A549 (cell line): ENCODE measurements at regions not wholly inside any gene's neighbourhood (a gene's known extent, or its start where the extent isn't known, plus 50 kb on each side); places are given as distances from the start of the nearest gene placed in this dataset.

Experiments used
- ATAC-seq, 2 experiments: fragments of 200-7000 bp in 1 of 2; fragments of >200 bp in 1 of 2; cut with Nextera tagmentation in 1 of 2; cut with Tn5 transposase in 1 of 2; 3 replicates each; pipeline versions ENCODE4 v1.8.0 to v1.9.1; 2018 to 2020; ENCODE audit warnings: mild to moderate bottlenecking in 1 of 2, moderate library complexity in 1 of 2
- CTCF ChIA-PET: fragments of 300-600 bp; sonication (Branson Sonifier 250); formaldehyde crosslinking; extraction: SDS; loops from one replicate; lab custom pipeline; 2021; ENCODE audit warnings: antibody characterized with exemption, inconsistent platforms; lab: Yijun Ruan, JAX
- POLR2A ChIA-PET: fragments of 350-600 bp; formaldehyde crosslinking; extraction: SDS; loops from one replicate; lab custom pipeline; 2021; ENCODE audit warnings: antibody characterized with exemption, inconsistent platforms; lab: Yijun Ruan, JAX
- DNase-seq, 2 experiments: peaks; one replicate each; pipeline versions ENCODE4 v3.0.0 to v3.0.0-alpha.2; 2011 to 2016; ENCODE audit warnings: low read depth in 1 of 2, low spot score in 1 of 2
- FAIRE-seq: peaks from 2 replicates; lab custom pipeline; 2011; peaks lifted over from hg19 to GRCh38; lab: Jason Lieb, UNC
- H3K27ac ChIP-seq, 2 experiments: fragments of >200 bp; sonication (Bioruptor Twin); formaldehyde crosslinking; 3 replicates each; pipeline ENCODE4 v1.5.1; 2016 to 2017
- H3K4me1 ChIP-seq: fragments of >200 bp; sonication (Bioruptor Twin); formaldehyde crosslinking; 3 replicates; pipeline ENCODE4 v1.6.1; 2016
- H3K4me2 ChIP-seq: fragments of >200 bp; sonication (Bioruptor Twin); formaldehyde crosslinking; 3 replicates; pipeline ENCODE4 v1.6.1; 2016
- H3K4me3 ChIP-seq: fragments of >200 bp; sonication (Bioruptor Twin); formaldehyde crosslinking; 3 replicates; pipeline ENCODE4 v1.5.1; 2016
- H3K9me3 ChIP-seq: fragments of >200 bp; sonication (Bioruptor Twin); formaldehyde crosslinking; 3 replicates; pipeline ENCODE4 v1.6.1; 2016
- BCL3 ChIP-seq: fragments of >200 bp; sonication (Bioruptor Twin); formaldehyde crosslinking; IDR thresholded peaks from 3 replicates; pipeline ENCODE4 v1.6.1; 2016
- BHLHE40 ChIP-seq: IDR thresholded peaks from 2 replicates; pipeline ENCODE4 v1.6.1; 2012; ENCODE audit warnings: low read depth, low read length, inconsistent platforms
- CBX2 ChIP-seq: fragments of 200-600 bp; sonication (generic); IDR thresholded peaks from 2 replicates; pipeline ENCODE4 v1.6.1; 2016; ENCODE audit warnings: low read depth, mild to moderate bottlenecking, borderline replicate concordance
- CHD2 ChIP-seq: fragments of 150-350 bp; IDR thresholded peaks from 2 replicates; pipeline ENCODE4 v1.6.1; 2014; ENCODE audit warnings: low read length; ENCODE audit not compliant: partially characterized antibody
- E2F6 ChIP-seq: IDR thresholded peaks from 2 replicates; pipeline ENCODE4 v1.6.1; 2012; ENCODE audit warnings: low read depth, borderline replicate concordance
- GATA3 ChIP-seq: IDR thresholded peaks from 2 replicates; pipeline ENCODE4 v1.6.1; 2012; ENCODE audit warnings: borderline replicate concordance
- HDAC2 ChIP-seq: fragments of 200-600 bp; sonication (generic); IDR thresholded peaks from 2 replicates; pipeline ENCODE4 v1.6.1; 2016
- HEYL ChIP-seq: fragments of 250-450 bp; sonication (Bioruptor Pico); IDR thresholded peaks from 2 replicates; pipeline ENCODE4 v1.8.0; 2021; ENCODE audit warnings: mild to moderate bottlenecking, moderate library complexity
- HMGXB4 ChIP-seq: fragments of 250-450 bp; sonication (Bioruptor Pico); IDR thresholded peaks from 2 replicates; pipeline ENCODE4 v1.5.0; 2021; ENCODE audit warnings: mild to moderate bottlenecking, moderate library complexity, borderline replicate concordance
- HOXA7 ChIP-seq: fragments of 250-450 bp; sonication (Bioruptor Pico); IDR thresholded peaks from 2 replicates; pipeline ENCODE4 v1.5.0; 2020; ENCODE audit warnings: mild to moderate bottlenecking, moderate library complexity
- JUNB ChIP-seq: fragments of >200 bp; sonication (Bioruptor Twin); formaldehyde crosslinking; IDR thresholded peaks from 2 replicates; pipeline ENCODE4 v1.6.1; 2016
- KDM1A ChIP-seq: fragments of 200-600 bp; sonication (generic); IDR thresholded peaks from 2 replicates; pipeline ENCODE4 v1.6.1; 2016; ENCODE audit warnings: low read depth, mild to moderate bottlenecking
- KDM5A ChIP-seq: fragments of 200-600 bp; sonication (generic); IDR thresholded peaks from 2 replicates; pipeline ENCODE4 v1.6.1; 2016; ENCODE audit warnings: antibody characterized with exemption, mild to moderate bottlenecking
- MAFK ChIP-seq: fragments of 450-650 bp; IDR thresholded peaks from 2 replicates; pipeline ENCODE4 v1.6.1; 2014; ENCODE audit not compliant: partially characterized antibody
- NFE2L2 ChIP-seq: fragments of 150-350 bp; conservative IDR thresholded peaks from 2 replicates; pipeline ENCODE4 v1.6.1; 2014; ENCODE audit warnings: low read length
- NPAS2 ChIP-seq: fragments of 250-450 bp; sonication (Bioruptor Pico); IDR thresholded peaks from 2 replicates; pipeline ENCODE4 v1.8.0; 2022; ENCODE audit warnings: mild to moderate bottlenecking, moderate library complexity, borderline replicate concordance
- NR3C1 ChIP-seq: fragments of >200 bp; sonication (Bioruptor Twin); formaldehyde crosslinking; IDR thresholded peaks from 3 replicates; pipeline ENCODE4 v1.6.1; 2017
- PBX3 ChIP-seq: IDR thresholded peaks from 2 replicates; pipeline ENCODE4 v1.6.1; 2012
- RAD21 ChIP-seq, 2 experiments: fragments of >200 bp in 1 of 2; sonication (Bioruptor Twin) in 1 of 2; formaldehyde crosslinking in 1 of 2; IDR thresholded peaks in 1 of 2; conservative IDR thresholded peaks in 1 of 2; 2 replicates in 1 of 2; 3 replicates in 1 of 2; pipeline ENCODE4 v1.6.1; 2012 to 2018; ENCODE audit warnings: inconsistent platforms in 1 of 2
- SREBF2 ChIP-seq: fragments of 450-650 bp; IDR thresholded peaks from 2 replicates; pipeline ENCODE4 v1.6.1; 2014; ENCODE audit warnings: mild to moderate bottlenecking, moderate library complexity
- USF2 ChIP-seq: fragments of 450-650 bp; IDR thresholded peaks from 2 replicates; pipeline ENCODE4 v1.6.1; 2014; ENCODE audit warnings: antibody characterized with exemption
- ZFP36 ChIP-seq: fragments of 450-650 bp; IDR thresholded peaks from 2 replicates; pipeline ENCODE4 v1.6.1; 2014; ENCODE audit warnings: borderline replicate concordance; ENCODE audit not compliant: partially characterized antibody
- ZNF302 ChIP-seq: fragments of 250-450 bp; sonication (Bioruptor Pico); IDR thresholded peaks from 2 replicates; pipeline ENCODE4 v1.9.0; 2021; ENCODE audit warnings: inconsistent platforms, mild to moderate bottlenecking, moderate library complexity
- WGBS: methylation state at CpG from one replicate; pipeline ENCODE4 v1.1.6; 2017; ENCODE audit errors: missing lambda C conversion rate; 5-methylcytosine and 5-hydroxymethylcytosine counted together
- TF ChIP-seq, protein P1 (sequence below): IDR thresholded peaks from 2 replicates; pipeline ENCODE4 v1.6.1; 2012
- TF ChIP-seq, protein P2 (sequence below): fragments of 150-350 bp; IDR thresholded peaks from 2 replicates; pipeline ENCODE4 v1.6.1; 2014; ENCODE audit warnings: low read depth, mild to moderate bottlenecking, low read length
- TF ChIP-seq, protein P3 (sequence below): fragments of >200 bp; sonication (Bioruptor Twin); formaldehyde crosslinking; IDR thresholded peaks from 2 replicates; pipeline ENCODE4 v1.6.1; 2016

- TF ChIP-seq HMGXB4 (CRISPR knock-in tag) (no peak), NPAS2 (CRISPR knock-in tag) (no peak), NR3C1 (no peak), SREBF2 (no peak), NFE2L2 (no peak), BHLHE40 (no peak), HEYL (no peak), HDAC2 (no peak), CHD2 (no peak), RAD21 (conservative IDR thresholded peaks at IDR 0.05 in 1 of 2, IDR thresholded peaks at IDR 0.05 in 1 of 2) (no peak)
- TF ChIP-seq, protein P1, sequence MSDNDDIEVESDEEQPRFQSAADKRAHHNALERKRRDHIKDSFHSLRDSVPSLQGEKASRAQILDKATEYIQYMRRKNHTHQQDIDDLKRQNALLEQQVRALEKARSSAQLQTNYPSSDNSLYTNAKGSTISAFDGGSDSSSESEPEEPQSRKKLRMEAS, result no peak
Measured at GRCh38 chr7:63023182-63023787, 975.4 kb upstream of the ZNF722 start (continued).

DNA sequence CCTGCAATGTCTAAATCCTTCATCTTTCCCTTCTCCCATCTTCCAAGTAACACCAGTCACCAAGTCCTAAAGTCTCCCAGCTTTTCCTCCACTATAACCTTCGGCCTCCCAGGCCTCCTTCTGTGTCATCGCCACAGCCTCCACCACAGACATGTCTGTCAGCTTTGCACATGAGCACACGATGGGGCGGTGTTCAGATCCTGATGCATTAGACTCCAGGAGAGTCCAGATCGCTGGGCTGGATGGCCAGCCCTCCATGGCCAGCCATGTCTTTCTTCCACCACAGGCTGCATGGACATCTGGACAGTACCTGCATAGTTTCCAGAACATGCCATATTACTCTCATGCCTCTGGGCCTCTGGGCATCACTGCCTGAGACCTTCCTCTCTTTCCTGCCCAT, 974.2 kb upstream of the ZNF722 start:
- Histone ChIP-seq H3K9me3 (peaks cover 6% of the 10 kb centered on the region; the same call in 1 of the 3 replicates), H3K27ac (no peak overlapping the region)
- no peak for DNase-seq
- no peak for TF ChIP-seq JUNB
- no peak for TF ChIP-seq PBX3
- TF ChIP-seq KDM5A, result no peak
- no peak for TF ChIP-seq HOXA7 (CRISPR knock-in tag)
- TF ChIP-seq, protein P2, sequence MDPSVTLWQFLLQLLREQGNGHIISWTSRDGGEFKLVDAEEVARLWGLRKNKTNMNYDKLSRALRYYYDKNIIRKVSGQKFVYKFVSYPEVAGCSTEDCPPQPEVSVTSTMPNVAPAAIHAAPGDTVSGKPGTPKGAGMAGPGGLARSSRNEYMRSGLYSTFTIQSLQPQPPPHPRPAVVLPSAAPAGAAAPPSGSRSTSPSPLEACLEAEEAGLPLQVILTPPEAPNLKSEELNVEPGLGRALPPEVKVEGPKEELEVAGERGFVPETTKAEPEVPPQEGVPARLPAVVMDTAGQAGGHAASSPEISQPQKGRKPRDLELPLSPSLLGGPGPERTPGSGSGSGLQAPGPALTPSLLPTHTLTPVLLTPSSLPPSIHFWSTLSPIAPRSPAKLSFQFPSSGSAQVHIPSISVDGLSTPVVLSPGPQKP, result no peak
- no peak for TF ChIP-seq CBX2
- TF ChIP-seq E2F6, result no peak
- TF ChIP-seq, protein P3, sequence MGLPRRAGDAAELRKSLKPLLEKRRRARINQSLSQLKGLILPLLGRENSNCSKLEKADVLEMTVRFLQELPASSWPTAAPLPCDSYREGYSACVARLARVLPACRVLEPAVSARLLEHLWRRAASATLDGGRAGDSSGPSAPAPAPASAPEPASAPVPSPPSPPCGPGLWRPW, result no peak
- TF ChIP-seq, all 56 proteins: peak for 0
- H3K4me3 ChIP-seq, result no peak overlapping the region
- ATAC-seq (no peak), FAIRE-seq (no peak)
- CTCF ChIA-PET, result no interaction called here
- H3K4me1 ChIP-seq, result no peaks in the 10 kb centered on the region
- POLR2A ChIA-PET, result no interaction called here
- H3K4me2 ChIP-seq, result no peak overlapping the region
- WGBS, result 4% methylated on average over 5 of the region's 5 CpGs

DNA sequence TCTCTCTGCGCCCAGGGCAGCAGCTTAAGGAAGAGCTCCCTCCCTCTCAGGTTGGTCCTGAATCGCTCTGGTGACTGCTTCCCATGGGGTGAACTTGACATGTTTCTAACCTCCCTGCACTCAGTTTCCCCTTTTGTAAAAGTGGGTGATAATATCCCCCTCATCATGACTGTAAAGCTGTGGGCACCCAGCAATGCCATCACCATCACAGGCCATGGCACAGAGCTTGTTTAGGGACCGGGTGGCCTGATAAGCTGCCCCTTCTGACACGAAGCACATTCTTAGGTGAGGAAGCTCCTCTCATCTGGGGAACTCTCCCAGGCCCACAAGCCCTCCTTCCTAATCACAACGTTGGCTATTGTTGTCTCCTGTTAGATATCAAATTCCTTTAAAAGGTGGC, 972.8 kb upstream of the ZNF722 start:
- H3K4me2 ChIP-seq, result no peak overlapping the region
- H3K27ac ChIP-seq, result no peak overlapping the region
- WGBS, result 1% methylated on average over 5 of the region's 5 CpGs
- peaks cover 6% of the 10 kb centered on the region; the same call in 1 of the 3 replicates for H3K9me3 ChIP-seq
- H3K4me3 ChIP-seq, result no peak overlapping the region
- POLR2A ChIA-PET, result no interaction called here
- no peak for DNase-seq
- CTCF ChIA-PET, result interaction anchor here (1.7 kb wide), 1 partner anchor 10 kb away, joined by 7 read pairs; no protein-coding TSS in a partner anchor
- no peak for ATAC-seq
- no peak for FAIRE-seq
- H3K4me1 ChIP-seq, result no peaks in the 10 kb centered on the region
- TF ChIP-seq KDM1A, result no peak
- no peak for TF ChIP-seq MAFK
- TF ChIP-seq, protein P3, result no peak
- no peak for TF ChIP-seq BCL3
- no peak for TF ChIP-seq KDM5A
- no peak for TF ChIP-seq GATA3
- no peak for TF ChIP-seq RAD21 (conservative IDR thresholded peaks at IDR 0.05 in 1 of 2, IDR thresholded peaks at IDR 0.05 in 1 of 2)
- no peak for TF ChIP-seq ZFP36
- no peak for TF ChIP-seq NR3C1
- no peak for TF ChIP-seq BHLHE40
- TF ChIP-seq, protein P2, result no peak
- TF ChIP-seq ZNF302 (CRISPR knock-in tag), result no peak
- TF ChIP-seq HDAC2, result no peak
- TF ChIP-seq USF2, result no peak
